ENCODE measurements at regions not wholly inside any gene's neighbourhood (a gene's known extent, or its start where the extent isn't known, plus 50 kb on each side); places are given as distances from the start of the nearest gene placed in this dataset.

- no peak overlapping the region for H3K27ac ChIP-seq
- no peak for TF ChIP-seq CTCF (IDR thresholded peaks at IDR 0.05)
Measured at GRCh38 chr18:43622024-43622423, 344.7 kb upstream of the SYT4 start.

- no peak for TF ChIP-seq CTCF (IDR thresholded peaks at IDR 0.05)
- no peak for TF ChIP-seq ZFX (IDR thresholded peaks at IDR 0.05; ENCODE audit: borderline replicate concordance)
- no peak overlapping the region for H3K27ac ChIP-seq
Measured at GRCh38 chr18:43625582-43625981, 348.3 kb upstream of the SYT4 start.

GRCh38 chr18:43627848-43628530, 350.7 kb upstream of the SYT4 start:
- TF ChIP-seq ZFX (IDR thresholded peaks at IDR 0.05; ENCODE audit: borderline replicate concordance) (no peak), CTCF (IDR thresholded peaks at IDR 0.05) (no peak)

GRCh38 chr18:43634994-43635393, 357.7 kb upstream of the SYT4 start:
- TF ChIP-seq CTCF (IDR thresholded peaks at IDR 0.05) (no peak), ZFX (IDR thresholded peaks at IDR 0.05; ENCODE audit: borderline replicate concordance) (no peak)
- H3K27ac ChIP-seq, result no peak overlapping the region

More at GRCh38 chr18:43627848-43628530, 350.7 kb upstream of the SYT4 start:
- H3K27ac ChIP-seq, result no peak overlapping the region

- no peak for TF ChIP-seq ZFX (IDR thresholded peaks at IDR 0.05; ENCODE audit: borderline replicate concordance)
- TF ChIP-seq CTCF (IDR thresholded peaks at IDR 0.05), result no peak
- H3K27ac ChIP-seq, result no peak overlapping the region
Measured at GRCh38 chr18:43635397-43635796, 358.1 kb upstream of the SYT4 start.

GRCh38 chr18:43642727-43643330, 365.5 kb upstream of the SYT4 start:
- H3K27ac ChIP-seq, result no peak overlapping the region
- TF ChIP-seq ZFX (IDR thresholded peaks at IDR 0.05; ENCODE audit: borderline replicate concordance), result no peak

GRCh38 chr18:43648002-43648401, 370.7 kb upstream of the SYT4 start:
- no peak overlapping the region for H3K27ac ChIP-seq
- no peak; the same call in 1 of the 2 replicates for TF ChIP-seq CTCF (IDR thresholded peaks at IDR 0.05)
- TF ChIP-seq ZFX (IDR thresholded peaks at IDR 0.05; ENCODE audit: borderline replicate concordance), result no peak
